Keratinocyte (primary cell): ENCODE measurements at regions not wholly inside any gene's neighbourhood (a gene's known extent, or its start where the extent isn't known, plus 50 kb on each side); places are given as distances from the start of the nearest gene placed in this dataset.
"Not testable (repeated sequence)": the region's sequence is repeated elsewhere in the genome, so short reads cannot be mapped to it uniquely, and the experiment has no call there.

Experiments used
- DNase-seq: peaks from one replicate; pipeline ENCODE4 v3.0.0-alpha.2; 2011; ENCODE audit warnings: low read depth, missing footprints, low spot score
- FAIRE-seq: peaks from 2 replicates; lab custom pipeline; 2011; peaks lifted over from hg19 to GRCh38; lab: Jason Lieb, UNC
- H2AFZ ChIP-seq: 2 replicates; pipeline ENCODE4 v1.6.0; 2012; ENCODE audit warnings: low read length, control low read depth, inconsistent platforms; ENCODE audit not compliant: control insufficient read depth
- H3K27ac ChIP-seq: 2 replicates; pipeline ENCODE4 v1.5.1; 2011; ENCODE audit warnings: low read length; ENCODE audit not compliant: control insufficient read depth, insufficient read depth
- H3K27me3 ChIP-seq: 3 replicates; pipeline ENCODE4 v1.6.0; 2011; ENCODE audit warnings: low read length; ENCODE audit not compliant: control insufficient read depth, insufficient read depth; ENCODE audit errors: extremely low read depth
- H3K36me3 ChIP-seq, 2 experiments: 2 replicates in 1 of 2; 3 replicates in 1 of 2; pipeline ENCODE4 v1.5.1; 2011; ENCODE audit warnings: low read length in 2 of 2, mild to moderate bottlenecking in 1 of 2; ENCODE audit not compliant: control insufficient read depth in 2 of 2, insufficient read depth in 2 of 2; ENCODE audit errors: extremely low read depth in 1 of 2
- H3K4me1 ChIP-seq: 3 replicates; pipeline ENCODE4 v1.5.1; 2011; ENCODE audit warnings: low read length; ENCODE audit not compliant: control insufficient read depth, insufficient read depth; ENCODE audit errors: extremely low read depth
- H3K4me2 ChIP-seq: 3 replicates; pipeline ENCODE4 v1.6.0; 2011; ENCODE audit warnings: low read depth, low read length; ENCODE audit not compliant: control insufficient read depth, insufficient read depth; ENCODE audit errors: extremely low read depth
- H3K4me3 ChIP-seq, 3 experiments: fragments of 200-600 bp in 1 of 3; sonication (generic) in 1 of 3; 2 replicates in 2 of 3; 3 replicates in 1 of 3; pipeline ENCODE4 v1.5.1; 2011 to 2016; ENCODE audit warnings: low read length in 3 of 3, mild to moderate bottlenecking in 3 of 3, control low read depth in 2 of 3, inconsistent platforms in 1 of 3, low read depth in 1 of 3, mixed read lengths in 1 of 3, mixed run types in 1 of 3, moderate library complexity in 1 of 3; ENCODE audit not compliant: control insufficient read depth in 2 of 3, insufficient read depth in 2 of 3; ENCODE audit errors: extremely low read depth in 1 of 3
- H3K79me2 ChIP-seq: 2 replicates; pipeline ENCODE4 v1.6.0; 2012; ENCODE audit warnings: low read length; ENCODE audit not compliant: control insufficient read depth, insufficient read depth
- H3K9ac ChIP-seq: 3 replicates; pipeline ENCODE4 v1.6.0; 2011; ENCODE audit warnings: low read length; ENCODE audit not compliant: control insufficient read depth, insufficient read depth; ENCODE audit errors: extremely low read depth
- H3K9me1 ChIP-seq: 3 replicates; pipeline ENCODE4 v1.6.0; 2011; ENCODE audit warnings: low read length; ENCODE audit not compliant: control insufficient read depth, insufficient read depth; ENCODE audit errors: extremely low read depth
- H3K9me3 ChIP-seq: 2 replicates; pipeline ENCODE4 v1.5.1; 2012; ENCODE audit warnings: low read depth, low read length; ENCODE audit not compliant: control insufficient read depth
- H4K20me1 ChIP-seq: 3 replicates; pipeline ENCODE4 v1.6.0; 2011; ENCODE audit warnings: low read length; ENCODE audit not compliant: control insufficient read depth, insufficient read depth; ENCODE audit errors: extremely low read depth
- EZH2 ChIP-seq: IDR thresholded peaks from one replicate; pipeline ENCODE4 v1.6.1; 2012; ENCODE audit warnings: inconsistent platforms, mild to moderate bottlenecking, low read length, moderate library complexity
- dilution Hi-C: fragments of 300-500 bp; cut with MboI; formaldehyde crosslinking; loops from one replicate; pipeline ENCODE4 v1.7.0; 2020; ENCODE audit warnings: low sequenced_read_pairs; ENCODE audit not compliant: extremely low pct_ligation_motif_present
- TF ChIP-seq, protein P1 (sequence below), 3 experiments: IDR thresholded peaks in 1 of 3; conservative IDR thresholded peaks in 1 of 3; optimal IDR thresholded peaks in 1 of 3; 2 replicates in 2 of 3; 3 replicates in 1 of 3; pipeline versions ENCODE3 to v1.5.1; 2011; ENCODE audit warnings: low read length in 3 of 3, mild to moderate bottlenecking in 3 of 3, moderate library complexity in 2 of 3, control low read depth in 1 of 3, inconsistent platforms in 1 of 3; ENCODE audit not compliant: insufficient read depth in 2 of 3; ENCODE audit errors: extremely low read depth in 1 of 3

DNA sequence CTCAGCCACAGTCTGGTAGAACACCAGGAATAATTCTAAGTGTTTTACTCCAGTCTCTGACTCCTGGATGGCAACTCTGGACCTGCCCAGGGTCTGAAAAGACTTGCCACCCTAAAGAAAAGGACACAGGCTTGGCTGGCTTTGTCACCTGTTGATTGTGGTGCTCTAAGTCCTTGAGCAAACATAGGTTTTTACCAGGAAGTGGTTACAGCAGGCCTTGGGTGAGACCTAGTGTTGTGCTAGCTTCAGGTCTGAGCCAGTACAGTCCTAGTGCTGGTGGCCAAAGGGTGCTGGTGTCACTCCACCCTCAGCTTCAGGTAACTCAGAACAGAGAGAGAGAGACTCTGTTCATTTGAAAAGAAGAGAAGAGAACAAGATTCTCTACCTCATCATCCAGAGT lies 1239.4 kb upstream of the CRIM1 start:
- H3K27ac ChIP-seq = no peak overlapping the region
- no peaks in the 10 kb centered on the region for H3K79me2 ChIP-seq

DNA sequence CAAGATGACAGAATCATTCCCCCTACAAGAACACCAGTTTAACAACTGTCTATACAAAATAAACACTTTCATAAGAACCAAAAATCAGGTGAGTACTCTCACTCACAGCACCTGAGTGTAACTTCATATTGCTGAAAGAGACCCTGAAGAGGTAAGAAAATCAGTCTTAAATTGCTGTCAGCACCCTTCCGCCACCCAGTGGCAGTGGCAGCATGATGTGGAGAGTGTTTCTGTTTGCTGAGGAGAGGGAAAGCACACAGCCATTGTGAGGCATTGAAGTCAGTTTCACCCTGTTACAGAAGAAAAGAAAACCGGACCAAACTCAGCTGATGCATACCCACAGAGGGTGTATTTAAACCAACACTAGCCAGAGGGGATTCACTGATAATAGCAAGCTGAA lies 1240.8 kb upstream of the CRIM1 start:
- H3K9me1 ChIP-seq = no peaks in the 10 kb centered on the region
- no peak for TF ChIP-seq EZH2
- TF ChIP-seq, protein P1, sequence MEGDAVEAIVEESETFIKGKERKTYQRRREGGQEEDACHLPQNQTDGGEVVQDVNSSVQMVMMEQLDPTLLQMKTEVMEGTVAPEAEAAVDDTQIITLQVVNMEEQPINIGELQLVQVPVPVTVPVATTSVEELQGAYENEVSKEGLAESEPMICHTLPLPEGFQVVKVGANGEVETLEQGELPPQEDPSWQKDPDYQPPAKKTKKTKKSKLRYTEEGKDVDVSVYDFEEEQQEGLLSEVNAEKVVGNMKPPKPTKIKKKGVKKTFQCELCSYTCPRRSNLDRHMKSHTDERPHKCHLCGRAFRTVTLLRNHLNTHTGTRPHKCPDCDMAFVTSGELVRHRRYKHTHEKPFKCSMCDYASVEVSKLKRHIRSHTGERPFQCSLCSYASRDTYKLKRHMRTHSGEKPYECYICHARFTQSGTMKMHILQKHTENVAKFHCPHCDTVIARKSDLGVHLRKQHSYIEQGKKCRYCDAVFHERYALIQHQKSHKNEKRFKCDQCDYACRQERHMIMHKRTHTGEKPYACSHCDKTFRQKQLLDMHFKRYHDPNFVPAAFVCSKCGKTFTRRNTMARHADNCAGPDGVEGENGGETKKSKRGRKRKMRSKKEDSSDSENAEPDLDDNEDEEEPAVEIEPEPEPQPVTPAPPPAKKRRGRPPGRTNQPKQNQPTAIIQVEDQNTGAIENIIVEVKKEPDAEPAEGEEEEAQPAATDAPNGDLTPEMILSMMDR (optimal IDR thresholded peaks at IDR 0.05 in 1 of 3, IDR thresholded peaks at IDR 0.05 in 1 of 3, conservative IDR thresholded peaks at IDR 0.05 in 1 of 3; ENCODE audit: extremely low read depth in 1 of 3, insufficient read depth in 2 of 3, low read length in 3 of 3) = peak in 2 of 3 experiments; percentile 34 to 59
- H3K9ac ChIP-seq = no peak overlapping the region
- FAIRE-seq (no peak), DNase-seq (no peak)
- H3K27ac ChIP-seq = no peak overlapping the region
- H3K27me3 ChIP-seq = no peaks in the 10 kb centered on the region
- H2AFZ ChIP-seq = no peak overlapping the region
- H3K4me1 ChIP-seq = no peaks in the 10 kb centered on the region
- no peaks in the 10 kb centered on the region for H3K9me3 ChIP-seq
- dilution Hi-C loops = no loop called here
- no peaks in the 10 kb centered on the region for H4K20me1 ChIP-seq
- H3K4me3 ChIP-seq = no peak overlapping the region
- H3K4me2 ChIP-seq = no peak overlapping the region
- no peaks in the 10 kb centered on the region for H3K36me3 ChIP-seq
- H3K79me2 ChIP-seq = no peaks in the 10 kb centered on the region

More for the DNA sequence above, 1239.4 kb upstream of the CRIM1 start:
- Histone ChIP-seq H3K9me3 (no peaks in the 10 kb centered on the region), H3K27me3 (no peaks in the 10 kb centered on the region), H3K9ac (no peak overlapping the region), H4K20me1 (no peaks in the 10 kb centered on the region), H3K4me1 (no peaks in the 10 kb centered on the region), H2AFZ (no peak overlapping the region), H3K4me3 (no peak overlapping the region), H3K36me3 (no peaks in the 10 kb centered on the region), H3K4me2 (no peak overlapping the region), H3K9me1 (no peaks in the 10 kb centered on the region)
- DNase-seq (no peak), FAIRE-seq (no peak)
- dilution Hi-C loops = no loop called here
- TF ChIP-seq, protein P1 (optimal IDR thresholded peaks at IDR 0.05 in 1 of 3, IDR thresholded peaks at IDR 0.05 in 1 of 3, conservative IDR thresholded peaks at IDR 0.05 in 1 of 3; ENCODE audit: extremely low read depth in 1 of 3, insufficient read depth in 2 of 3, low read length in 3 of 3) = no peak
- no peak for TF ChIP-seq EZH2

DNA sequence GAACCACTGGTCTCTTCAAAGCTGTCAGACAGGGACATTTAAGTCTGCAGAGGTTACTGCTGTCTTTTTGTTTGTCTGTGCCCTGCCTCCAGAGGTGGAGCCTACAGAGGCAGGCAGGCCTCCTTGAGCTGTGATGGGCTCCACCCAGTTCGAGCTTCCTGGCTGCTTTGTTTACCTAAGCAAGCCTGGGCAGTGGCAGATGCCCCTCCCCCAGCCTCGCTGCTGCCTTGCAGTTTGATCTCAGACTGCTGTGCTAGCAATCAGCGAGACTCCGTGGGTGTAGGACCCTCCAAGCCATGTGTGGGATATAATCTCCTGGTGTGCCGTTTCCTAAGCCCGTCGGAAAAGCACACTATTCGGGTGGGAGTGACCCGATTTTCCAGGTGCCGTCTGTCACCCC lies 1243.2 kb upstream of the CRIM1 start:
- H3K27me3 ChIP-seq, H3K4me1 ChIP-seq, H3K9me1 ChIP-seq, H3K9ac ChIP-seq, H2AFZ ChIP-seq, H3K27ac ChIP-seq, H3K9me3 ChIP-seq, DNase-seq, H3K36me3 ChIP-seq, FAIRE-seq, dilution Hi-C loops, H4K20me1 ChIP-seq, H3K79me2 ChIP-seq, H3K4me2 ChIP-seq, H3K4me3 ChIP-seq: not testable (repeated sequence)
